SK-N-MC (cell line): ENCODE measurements at regions not wholly inside any gene's neighbourhood (a gene's known extent, or its start where the extent isn't known, plus 50 kb on each side); places are given as distances from the start of the nearest gene placed in this dataset.

Experiments
- FOXP2 ChIP-seq: optimal IDR thresholded peaks from 2 replicates; pipeline ENCODE3; 2011; ENCODE audit warnings: mild to moderate bottlenecking, moderate library complexity; ENCODE audit not compliant: insufficient read depth; ENCODE audit errors: extremely low read length, control extremely low read depth
- POLR2AphosphoS5 ChIP-seq: IDR thresholded peaks from 2 replicates; pipeline ENCODE4 v1.6.1; 2012; ENCODE audit warnings: mild to moderate bottlenecking, low read depth, low read length, borderline replicate concordance

DNA sequence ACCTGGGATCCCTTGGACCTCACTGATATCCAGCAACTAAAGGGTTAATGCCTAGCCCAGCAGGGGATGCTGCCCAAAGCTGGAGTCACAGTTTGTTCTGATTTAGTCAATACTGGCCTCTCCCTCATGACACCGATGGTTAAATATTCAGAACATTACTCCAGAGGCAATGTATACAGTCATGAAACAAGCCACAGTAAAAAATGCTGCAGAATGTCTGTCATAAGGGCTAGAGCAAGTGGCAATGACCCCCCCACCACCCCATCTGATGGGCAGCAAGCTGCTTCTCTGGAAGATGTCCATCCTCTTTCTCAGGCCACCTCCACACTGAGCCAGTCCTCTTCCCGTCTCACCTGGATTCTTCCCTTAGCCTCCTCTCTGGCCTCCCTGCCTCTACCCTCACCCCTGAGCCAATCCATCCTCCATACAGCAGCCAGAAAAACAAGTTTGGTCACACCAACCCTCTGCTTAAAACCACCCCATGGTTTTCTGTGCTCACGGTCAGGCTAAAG is 99.0 kb upstream of the KCNG1 start:
- TF ChIP-seq FOXP2 (no peak), POLR2AphosphoS5 (no peak)
